8988T (cell line): ENCODE measurements at regions not wholly inside any gene's neighbourhood (a gene's known extent, or its start where the extent isn't known, plus 50 kb on each side); places are given as distances from the start of the nearest gene placed in this dataset.
"Not testable (repeated sequence)": the region's sequence is repeated elsewhere in the genome, so short reads cannot be mapped to it uniquely, and the experiment has no call there.

Source experiments
- DNase-seq: peaks from one replicate; pipeline ENCODE4 v3.0.0; 2011

- no peak for DNase-seq
These were observed 51.2 kb upstream of the PRR23C start for GRCh38 chr3:139095803-139096466.

- DNase-seq: no peak
These were observed 52.0 kb upstream of the PRR23C start for GRCh38 chr3:139096670-139097069.

GRCh38 chr3:139098391-139098790, 53.7 kb upstream of the PRR23C start:
- no peak for DNase-seq

- DNase-seq: no peak
These were observed 55.5 kb upstream of the PRR23C start for GRCh38 chr3:139099968-139100817.

GRCh38 chr3:139100821-139101220, 56.1 kb upstream of the PRR23C start:
- no peak for DNase-seq

GRCh38 chr3:139101396-139101795, 56.7 kb upstream of the PRR23C start:
- no peak for DNase-seq

GRCh38 chr3:139103484-139103883, 58.8 kb upstream of the PRR23C start:
- no peak for DNase-seq

GRCh38 chr3:139104062-139104461, 59.4 kb upstream of the PRR23C start:
- no peak for DNase-seq

- DNase-seq: no peak
These were observed 60.5 kb upstream of the PRR23C start for GRCh38 chr3:139105154-139105702.

GRCh38 chr3:139106013-139106932, 61.6 kb upstream of the PRR23C start:
- no peak for DNase-seq

- DNase-seq: no peak
These were observed 62.9 kb upstream of the PRR23C start for GRCh38 chr3:139107424-139108252.

- DNase-seq: no peak
These were observed 63.7 kb upstream of the PRR23C start for GRCh38 chr3:139108253-139108969.

GRCh38 chr3:139109271-139109670, 64.6 kb upstream of the PRR23C start:
- no peak for DNase-seq

- DNase-seq: no peak
These were observed 65.6 kb upstream of the PRR23C start for GRCh38 chr3:139110072-139110830.

- DNase-seq: not testable (repeated sequence)
These were observed 66.2 kb upstream of the PRR23C start for GRCh38 chr3:139110929-139111328.

GRCh38 chr3:139111392-139112229, 66.9 kb upstream of the PRR23C start:
- DNase-seq: peak; percentile 30

- DNase-seq: no peak
These were observed 67.5 kb upstream of the PRR23C start for GRCh38 chr3:139112230-139112558.

GRCh38 chr3:139113231-139113992, 68.7 kb upstream of the PRR23C start:
- DNase-seq: no peak

GRCh38 chr3:139113993-139114375, 69.3 kb upstream of the PRR23C start:
- DNase-seq: no peak
